Heart left ventricle (tissue), 13 donors: ENCODE measurements at regions not wholly inside any gene's neighbourhood (a gene's known extent, or its start where the extent isn't known, plus 50 kb on each side); places are given as distances from the start of the nearest gene placed in this dataset.

ENCODE experiments used
- POLR2A ChIP-seq, 2 donors: fragments of 450-650 bp; IDR thresholded peaks; one replicate each; pipeline ENCODE4 v1.6.1; 2017; ENCODE audit warnings: antibody characterized with exemption in 2 of 2, mild to moderate bottlenecking in 2 of 2, moderate library complexity in 2 of 2
- TF ChIP-seq, protein P1 (sequence below), 12 donors: fragments of 200-600 bp; sonication (generic) in 4 of 12; IDR thresholded peaks; one replicate each; pipeline versions ENCODE4 v1.5.0 to v1.8.0; 2018 to 2022; ENCODE audit warnings: antibody characterized with exemption in 12 of 12, mild to moderate bottlenecking in 5 of 12
- donor health status: ischemic (EF 13 %, LVEDD 7.1; RV severe dilation, severe dysfunction).
- donor health status: DM: no; HTN: yes; CAD: no.
- donor health status: DM: no; HTN: no; CAD: no.
- donor health status: ischemic (EF 25% LVEDD 6.9; RV normal size, moderate dysfunction).
- donor health status: ischemic (EF 25% LVEDD 5.7; RV mildly dilated, moderate dysfunction).
- donor health status: ischemic (EF 35%, LVEDD 5.7; RV mildly dilated, moderate dysfunction).
- donor health status: nonischemic (EF 11% LVEDD 7.7; RV severe dilation, severe dysfunction).
- donor health status: DM: yes; HTN: yes; CAD: no.
- donor health status: PGD.
- donor health status: ischemic (EF 29% LVEDD 5.4; RV normal size, mild dysfunction).
- donor health status: nonischemic (EF 23%, LVEDD 6.1; RV moderate dilation, normal function).

DNA sequence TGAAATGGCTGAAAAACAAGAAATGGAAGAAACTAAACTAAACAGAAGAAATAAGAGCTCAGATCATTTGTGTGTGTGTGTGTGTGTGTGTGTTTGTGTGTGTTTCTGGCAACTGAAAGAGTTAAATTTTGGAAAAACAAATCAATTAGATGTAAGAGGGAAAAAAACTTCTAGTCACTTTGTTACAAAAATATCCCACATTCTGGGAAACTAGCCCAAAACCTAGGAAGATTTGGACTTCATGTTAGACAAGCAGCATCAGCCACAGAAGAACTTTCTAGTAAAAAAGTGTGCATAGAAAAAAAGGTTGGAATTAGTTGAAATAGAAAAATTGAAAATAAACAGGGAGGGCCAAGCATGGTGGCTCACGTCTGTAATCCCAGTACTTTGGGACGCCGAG lies 111.6 kb upstream of the PRKG2 start:
- TF ChIP-seq, protein P1, sequence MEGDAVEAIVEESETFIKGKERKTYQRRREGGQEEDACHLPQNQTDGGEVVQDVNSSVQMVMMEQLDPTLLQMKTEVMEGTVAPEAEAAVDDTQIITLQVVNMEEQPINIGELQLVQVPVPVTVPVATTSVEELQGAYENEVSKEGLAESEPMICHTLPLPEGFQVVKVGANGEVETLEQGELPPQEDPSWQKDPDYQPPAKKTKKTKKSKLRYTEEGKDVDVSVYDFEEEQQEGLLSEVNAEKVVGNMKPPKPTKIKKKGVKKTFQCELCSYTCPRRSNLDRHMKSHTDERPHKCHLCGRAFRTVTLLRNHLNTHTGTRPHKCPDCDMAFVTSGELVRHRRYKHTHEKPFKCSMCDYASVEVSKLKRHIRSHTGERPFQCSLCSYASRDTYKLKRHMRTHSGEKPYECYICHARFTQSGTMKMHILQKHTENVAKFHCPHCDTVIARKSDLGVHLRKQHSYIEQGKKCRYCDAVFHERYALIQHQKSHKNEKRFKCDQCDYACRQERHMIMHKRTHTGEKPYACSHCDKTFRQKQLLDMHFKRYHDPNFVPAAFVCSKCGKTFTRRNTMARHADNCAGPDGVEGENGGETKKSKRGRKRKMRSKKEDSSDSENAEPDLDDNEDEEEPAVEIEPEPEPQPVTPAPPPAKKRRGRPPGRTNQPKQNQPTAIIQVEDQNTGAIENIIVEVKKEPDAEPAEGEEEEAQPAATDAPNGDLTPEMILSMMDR (IDR thresholded peaks at IDR 0.05): no peak
- TF ChIP-seq POLR2A (IDR thresholded peaks at IDR 0.05): no peak
